H1 (cell line): ENCODE measurements at regions not wholly inside any gene's neighbourhood (a gene's known extent, or its start where the extent isn't known, plus 50 kb on each side); places are given as distances from the start of the nearest gene placed in this dataset.

Source experiments
- CTCF ChIA-PET: fragments of 300-600 bp; sonication (Branson Sonifier 250); formaldehyde crosslinking; loops from one replicate; lab custom pipeline; 2021; ENCODE audit not compliant: partially characterized antibody; lab: Charles Lee
- POLR2A ChIA-PET: fragments of 300-600 bp; sonication (Branson Sonifier 250); formaldehyde crosslinking; loops from one replicate; lab custom pipeline; 2021; ENCODE audit warnings: inconsistent platforms; ENCODE audit not compliant: partially characterized antibody; lab: Charles Lee
- DNase-seq, 2 experiments: peaks; one replicate each; pipeline versions ENCODE4 v3.0.0 to v3.0.0-alpha.2; 2010 to 2022; ENCODE audit warnings: low spot score in 2 of 2, low read depth in 1 of 2, mixed read lengths in 1 of 2
- FAIRE-seq: peaks from 2 replicates; lab custom pipeline; 2011; peaks lifted over from hg19 to GRCh38; lab: Jason Lieb, UNC
- H2AFZ ChIP-seq: 2 replicates; pipeline ENCODE4 v1.8.1; 2012; ENCODE audit warnings: low read length, inconsistent platforms
- H2AK5ac ChIP-seq: 2 replicates; pipeline ENCODE4 v1.6.1; 2013; ENCODE audit warnings: low read depth, low read length
- H2BK120ac ChIP-seq: replicated peaks from 2 replicates; pipeline ENCODE3; 2013; ENCODE audit warnings: low read depth, low read length, inconsistent platforms
- H2BK12ac ChIP-seq: 2 replicates; pipeline ENCODE4 v1.6.1; 2013; ENCODE audit warnings: low read depth, low read length
- H2BK15ac ChIP-seq: 2 replicates; pipeline ENCODE4 v1.6.1; 2013; ENCODE audit warnings: low read length
- H2BK20ac ChIP-seq: 2 replicates; pipeline ENCODE4 v1.6.1; 2013; ENCODE audit warnings: low read length
- H2BK5ac ChIP-seq: 2 replicates; pipeline ENCODE4 v1.6.1; 2013; ENCODE audit warnings: low read depth, low read length
- H3K14ac ChIP-seq: 2 replicates; pipeline ENCODE4 v1.6.1; 2013; ENCODE audit warnings: inconsistent platforms; ENCODE audit not compliant: insufficient read length
- H3K18ac ChIP-seq: 2 replicates; pipeline ENCODE4 v1.6.1; 2013; ENCODE audit warnings: low read length; ENCODE audit errors: extremely low read depth
- H3K23ac ChIP-seq: 2 replicates; pipeline ENCODE4 v1.6.1; 2013; ENCODE audit warnings: inconsistent platforms; ENCODE audit not compliant: insufficient read length
- H3K23me2 ChIP-seq: 2 replicates; pipeline ENCODE4 v1.6.1; 2013; ENCODE audit warnings: low read depth, low read length
- H3K27ac ChIP-seq: 2 replicates; pipeline ENCODE4 v1.6.1; 2011; ENCODE audit warnings: low read depth, low read length, inconsistent platforms
- H3K27me3 ChIP-seq, 4 experiments: replicated peaks in 1 of 4; 1 replicate in 1 of 4; 2 replicates in 3 of 4; pipeline versions ENCODE4 v1.6.1 to v1.8.1; 2011 to 2013; ENCODE audit warnings: low read length in 3 of 4, mild to moderate bottlenecking in 3 of 4, inconsistent platforms in 2 of 4, mixed read lengths in 2 of 4, moderate library complexity in 1 of 4; ENCODE audit not compliant: control insufficient read depth in 3 of 4, insufficient read depth in 3 of 4; ENCODE audit errors: extremely low read depth in 1 of 4
- H3K36me3 ChIP-seq, 4 experiments: 2 replicates each; pipeline versions ENCODE4 v1.6.1 to v1.8.1; 2011 to 2013; ENCODE audit warnings: mild to moderate bottlenecking in 4 of 4, low read length in 3 of 4, moderate library complexity in 2 of 4, control low read depth in 1 of 4, inconsistent platforms in 1 of 4; ENCODE audit not compliant: insufficient read depth in 4 of 4, control insufficient read depth in 2 of 4
- H3K4ac ChIP-seq: replicated peaks from 2 replicates; pipeline ENCODE3; 2013; ENCODE audit warnings: low read length, low read depth, mixed read lengths, inconsistent platforms; ENCODE audit not compliant: insufficient read length
- H3K4me1 ChIP-seq, 4 experiments: replicated peaks in 1 of 4; 1 replicate in 1 of 4; 2 replicates in 3 of 4; pipeline versions ENCODE4 v1.6.1 to v1.8.1; 2011 to 2013; ENCODE audit warnings: low read length in 3 of 4, inconsistent platforms in 2 of 4, mixed read lengths in 1 of 4; ENCODE audit not compliant: insufficient read depth in 4 of 4, control insufficient read depth in 3 of 4
- H3K4me2 ChIP-seq, 2 experiments: 2 replicates each; pipeline versions ENCODE4 v1.6.1 to v1.8.1; 2011 to 2013; ENCODE audit warnings: low read depth in 2 of 2, low read length in 2 of 2, control low read depth in 1 of 2, inconsistent platforms in 1 of 2, mild to moderate bottlenecking in 1 of 2; ENCODE audit not compliant: insufficient read depth in 1 of 2
- H3K4me3 ChIP-seq, 4 experiments: fragments of 200-600, 300-600 bp in 1 of 4; sonication (generic), shearing (Covaris generic), sonication (Bioruptor Twin) in 1 of 4; 2 replicates each; pipeline versions ENCODE4 v1.5.1 to v1.8.1; 2011 to 2016; ENCODE audit warnings: low read length in 4 of 4, low read depth in 3 of 4, control low read depth in 2 of 4, inconsistent platforms in 2 of 4, mild to moderate bottlenecking in 2 of 4, mixed read lengths in 1 of 4, moderate library complexity in 1 of 4; ENCODE audit not compliant: insufficient read depth in 2 of 4; ENCODE audit errors: extremely low read depth in 1 of 4
- H3K56ac ChIP-seq: replicated peaks from 2 replicates; pipeline ENCODE3; 2013; ENCODE audit warnings: low read depth, mild to moderate bottlenecking, mixed read lengths, low read length, inconsistent platforms; ENCODE audit not compliant: insufficient read length
- H3K79me1 ChIP-seq: 2 replicates; pipeline ENCODE4 v1.6.1; 2013; ENCODE audit warnings: low read depth, low read length, control low read depth
- H3K79me2 ChIP-seq, 2 experiments: 2 replicates each; pipeline versions ENCODE4 v1.6.1 to v1.8.1; 2012 to 2013; ENCODE audit warnings: low read length in 2 of 2, mild to moderate bottlenecking in 2 of 2, inconsistent platforms in 1 of 2; ENCODE audit not compliant: insufficient read depth in 2 of 2, control insufficient read depth in 1 of 2
- H3K9ac ChIP-seq, 4 experiments: replicated peaks in 1 of 4; 1 replicate in 1 of 4; 2 replicates in 3 of 4; pipeline versions ENCODE4 v1.6.1 to v1.8.1; 2011 to 2013; ENCODE audit warnings: low read depth in 3 of 4, low read length in 3 of 4, control low read depth in 2 of 4, mild to moderate bottlenecking in 2 of 4, moderate library complexity in 2 of 4, inconsistent platforms in 1 of 4; ENCODE audit errors: extremely low read depth in 1 of 4
- H3K9me3 ChIP-seq, 2 experiments: 2 replicates each; pipeline versions ENCODE4 v1.6.1 to v1.8.1; 2012 to 2013; ENCODE audit warnings: mild to moderate bottlenecking in 2 of 2, moderate library complexity in 2 of 2, control low read depth in 1 of 2, inconsistent platforms in 1 of 2, low read depth in 1 of 2, low read length in 1 of 2, mixed read lengths in 1 of 2; ENCODE audit not compliant: insufficient read depth in 2 of 2
- H4K20me1 ChIP-seq, 2 experiments: replicated peaks in 1 of 2; 2 replicates each; pipeline versions ENCODE3 to v1.8.1; 2011 to 2013; ENCODE audit warnings: inconsistent platforms in 2 of 2, low read length in 2 of 2, mild to moderate bottlenecking in 1 of 2; ENCODE audit not compliant: insufficient read depth in 2 of 2, control insufficient read depth in 1 of 2
- H4K5ac ChIP-seq: 2 replicates; pipeline ENCODE4 v1.6.1; 2013; ENCODE audit warnings: low read length, low read depth, mixed read lengths, inconsistent platforms; ENCODE audit not compliant: insufficient read length
- H4K8ac ChIP-seq: 2 replicates; pipeline ENCODE4 v1.8.0; 2013; ENCODE audit warnings: mild to moderate bottlenecking, moderate library complexity, low read length, inconsistent platforms; ENCODE audit not compliant: insufficient read depth; ENCODE audit errors: extremely low read depth
- H4K91ac ChIP-seq: replicated peaks from 2 replicates; pipeline ENCODE3; 2013; ENCODE audit warnings: low read length, mixed read lengths, inconsistent platforms; ENCODE audit not compliant: insufficient read length
- BRCA1 ChIP-seq: IDR thresholded peaks from 2 replicates; pipeline ENCODE4 v1.6.1; 2012; ENCODE audit warnings: low read depth, low read length, improper control_type of control experiment
- CEBPB ChIP-seq: IDR thresholded peaks from 2 replicates; pipeline ENCODE4 v1.6.1; 2012; ENCODE audit warnings: low read depth, low read length
- CHD2 ChIP-seq: IDR thresholded peaks from 2 replicates; pipeline ENCODE4 v1.6.1; 2012; ENCODE audit warnings: low read length, improper control_type of control experiment
- KDM4A ChIP-seq: IDR thresholded peaks from one replicate; pipeline ENCODE4 v1.7.1; 2012; ENCODE audit warnings: low read depth, mild to moderate bottlenecking, moderate library complexity, low read length, inconsistent platforms; ENCODE audit not compliant: severe bottlenecking
- POU5F1 ChIP-seq: IDR thresholded peaks from 2 replicates; pipeline ENCODE4 v1.6.1; 2011; ENCODE audit warnings: low read depth, mild to moderate bottlenecking, low read length, moderate library complexity
- RAD21 ChIP-seq, 2 experiments: IDR thresholded peaks in 1 of 2; conservative IDR thresholded peaks in 1 of 2; 2 replicates each; pipeline ENCODE4 v1.6.1; 2011; ENCODE audit warnings: low read depth in 2 of 2, low read length in 2 of 2, improper control_type of control experiment in 1 of 2, inconsistent platforms in 1 of 2, mild to moderate bottlenecking in 1 of 2, moderate library complexity in 1 of 2
- SAP30 ChIP-seq: fragments of 300-600 bp; sonication (generic); IDR thresholded peaks from 2 replicates; pipeline ENCODE4 v1.7.1; 2012; ENCODE audit warnings: low read length, moderate library complexity, mild to moderate bottlenecking, inconsistent platforms; ENCODE audit not compliant: insufficient read depth, insufficient replicate concordance
- SIN3A ChIP-seq, 2 experiments: IDR thresholded peaks in 1 of 2; conservative IDR thresholded peaks in 1 of 2; 2 replicates each; pipeline ENCODE4 v1.6.1; 2011 to 2012; ENCODE audit warnings: low read length in 2 of 2, improper control_type of control experiment in 1 of 2, low read depth in 1 of 2, mild to moderate bottlenecking in 1 of 2
- SIRT6 ChIP-seq: IDR thresholded peaks from one replicate; pipeline ENCODE4 v1.7.1; 2012; ENCODE audit warnings: low read length, inconsistent platforms
- TBP ChIP-seq: IDR thresholded peaks from 2 replicates; pipeline ENCODE4 v1.6.1; 2011; ENCODE audit warnings: low read depth, low read length, improper control_type of control experiment
- WGBS, 2 experiments: shearing (Covaris generic) in 1 of 2; methylation state at CpG; one replicate each; pipeline versions ENCODE4 v1.1.6 to v1.1.7; 2013 to 2015; ENCODE audit warnings: low lambda C conversion rate in 2 of 2, mixed read lengths in 2 of 2, inconsistent platforms in 1 of 2, low coverage in 1 of 2, missing lambda C conversion rate in 1 of 2; ENCODE audit not compliant: insufficient replicate concordance in 2 of 2, insufficient coverage in 1 of 2, insufficient read length in 1 of 2; ENCODE audit errors: extremely low coverage in 1 of 2, missing lambda C conversion rate in 1 of 2; 5-methylcytosine and 5-hydroxymethylcytosine counted together

DNA sequence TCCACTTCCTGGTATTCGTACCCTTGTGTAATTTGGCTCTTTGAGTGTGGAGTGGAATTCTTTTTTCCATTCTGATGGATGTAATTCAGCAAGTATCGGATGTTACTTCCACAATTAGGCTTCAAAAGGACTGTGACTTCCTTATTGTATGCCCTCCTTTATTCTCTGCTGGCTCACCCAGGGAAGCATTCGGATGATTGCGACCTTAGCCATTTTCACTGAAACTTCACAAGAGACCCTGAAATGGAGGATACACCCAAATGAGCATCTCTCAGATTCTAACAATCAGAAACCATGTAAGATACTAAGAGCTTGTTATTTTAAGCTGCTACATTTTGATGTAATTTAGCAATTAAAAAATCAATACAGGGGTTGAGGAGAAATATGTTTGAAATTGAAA is 493.1 kb downstream of the DNAJB9 start:
- ChIA-PET POLR2A (no interaction called here), CTCF (interaction anchor here (1.3 kb wide), 1 partner anchor 30 kb away, joined by 4 read pairs; no protein-coding TSS in a partner anchor)
- no peak overlapping the region for H4K8ac ChIP-seq
- no peak overlapping the region for H3K9ac ChIP-seq
- no peak overlapping the region for H3K14ac ChIP-seq
- H4K5ac ChIP-seq: no peak overlapping the region
- H3K4ac ChIP-seq: no peak overlapping the region
- FAIRE-seq: no peak
- no peak for TF ChIP-seq TBP
- TF ChIP-seq CEBPB: no peak
- no peak for TF ChIP-seq SAP30
- TF ChIP-seq POU5F1: no peak
- TF ChIP-seq SIRT6: no peak
- TF ChIP-seq CHD2: no peak
- no peak for TF ChIP-seq SIN3A (conservative IDR thresholded peaks at IDR 0.05 in 1 of 2, IDR thresholded peaks at IDR 0.05 in 1 of 2; ENCODE audit: low read depth in 1 of 2, low read length in 2 of 2)
- no peak for TF ChIP-seq RAD21 (IDR thresholded peaks at IDR 0.05 in 1 of 2, conservative IDR thresholded peaks at IDR 0.05 in 1 of 2; ENCODE audit: low read depth in 2 of 2, low read length in 2 of 2)
- no peak for TF ChIP-seq BRCA1
- TF ChIP-seq KDM4A: no peak
- H3K27me3 ChIP-seq: no peaks in the 10 kb centered on the region
- no peaks in the 10 kb centered on the region for H3K79me2 ChIP-seq
- no peak overlapping the region for H2BK5ac ChIP-seq
- H2BK12ac ChIP-seq: no peak overlapping the region
- no peak overlapping the region for H3K56ac ChIP-seq
- H2AK5ac ChIP-seq: no peak overlapping the region
- 79% methylated on average over 4 of the region's 4 CpGs; no CpG with 5 or more reads in 1 of the 2 experiments for WGBS, 2 experiments
- no peaks in the 10 kb centered on the region for H3K9me3 ChIP-seq
- no peak overlapping the region for H2BK120ac ChIP-seq
- no peaks in the 10 kb centered on the region for H3K36me3 ChIP-seq
- H4K20me1 ChIP-seq: no peaks in the 10 kb centered on the region
- no peaks in the 10 kb centered on the region for H3K4me1 ChIP-seq
- H4K91ac ChIP-seq: no peak overlapping the region
- H3K23ac ChIP-seq: no peak overlapping the region
- no peak for DNase-seq
- H2BK15ac ChIP-seq: no peak overlapping the region
- no peak overlapping the region for H3K27ac ChIP-seq
- no peak overlapping the region for H3K4me3 ChIP-seq
- H2BK20ac ChIP-seq: no peak overlapping the region
- H3K4me2 ChIP-seq: no peak overlapping the region
- peaks cover 3% of the 10 kb centered on the region; the same call in 1 of the 2 replicates for H3K23me2 ChIP-seq
- H2AFZ ChIP-seq: no peak overlapping the region
- H3K18ac ChIP-seq: no peak overlapping the region
- H3K79me1 ChIP-seq: no peaks in the 10 kb centered on the region
